RWPE2 (cell line): ENCODE measurements at regions not wholly inside any gene's neighbourhood (a gene's known extent, or its start where the extent isn't known, plus 50 kb on each side); places are given as distances from the start of the nearest gene placed in this dataset.

Experiments
- ATAC-seq: fragments of 200-7000 bp; cut with Tn5 transposase; 3 replicates; pipeline ENCODE4 v1.9.1; 2021; ENCODE audit warnings: low read depth
- DNase-seq: peaks from one replicate; pipeline ENCODE4 v3.0.0-alpha.2; 2020; ENCODE audit warnings: low spot score
- H3K27ac ChIP-seq: fragments of 450-650 bp; 2 replicates; pipeline ENCODE4 v1.5.1; 2017; ENCODE audit warnings: mild to moderate bottlenecking; ENCODE audit not compliant: poor library complexity, severe bottlenecking
- H3K27me3 ChIP-seq: fragments of 250-450 bp; sonication (Bioruptor Pico); 2 replicates; pipeline ENCODE4 v1.5.1; 2021; ENCODE audit warnings: mild to moderate bottlenecking, moderate library complexity; ENCODE audit not compliant: insufficient read depth, poor library complexity, severe bottlenecking
- H3K36me3 ChIP-seq: fragments of 250-450 bp; sonication (Bioruptor Pico); 2 replicates; pipeline ENCODE4 v1.5.1; 2020; ENCODE audit warnings: low read depth, mild to moderate bottlenecking, moderate library complexity
- H3K4me1 ChIP-seq: fragments of 250-450 bp; sonication (Bioruptor Pico); 2 replicates; pipeline ENCODE4 v1.5.1; 2021; ENCODE audit warnings: mild to moderate bottlenecking, moderate library complexity; ENCODE audit not compliant: insufficient read depth, poor library complexity, severe bottlenecking
- H3K4me3 ChIP-seq: fragments of 250-450 bp; sonication (Bioruptor Pico); 2 replicates; pipeline ENCODE4 v1.5.1; 2021; ENCODE audit warnings: mild to moderate bottlenecking, moderate library complexity; ENCODE audit not compliant: severe bottlenecking
- H3K9me3 ChIP-seq: fragments of 250-450 bp; sonication (Bioruptor Pico); 2 replicates; pipeline ENCODE4 v1.5.1; 2021; ENCODE audit warnings: mild to moderate bottlenecking, moderate library complexity; ENCODE audit not compliant: severe bottlenecking
- TF ChIP-seq, protein P1 (sequence below): fragments of 450-650 bp; IDR thresholded peaks from one replicate; pipeline ENCODE4 v1.5.1; 2017; ENCODE audit warnings: mild to moderate bottlenecking, moderate library complexity; ENCODE audit not compliant: poor library complexity, severe bottlenecking

DNA sequence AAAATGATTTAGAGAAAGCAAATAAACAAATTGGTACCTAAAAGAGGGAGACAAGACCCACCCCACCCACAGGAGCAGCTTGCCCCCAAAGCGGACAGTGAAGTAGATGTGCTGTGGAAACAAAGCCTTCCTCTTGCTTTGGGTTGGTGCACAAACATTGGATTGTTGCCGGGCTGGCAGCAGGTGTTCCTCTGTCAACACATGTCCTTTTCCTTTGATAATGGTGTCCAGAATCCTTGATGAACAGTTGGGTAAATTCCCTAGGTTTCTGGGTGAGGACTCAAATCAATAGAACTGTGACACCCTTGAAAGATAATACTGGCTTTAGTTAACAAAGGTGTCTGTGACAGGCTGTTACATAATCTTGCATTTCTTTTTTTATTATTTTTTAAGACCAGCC lies 311.8 kb downstream of the SPRY2 start:
- DNase-seq = no peak
- H3K9me3 ChIP-seq = no peaks in the 10 kb centered on the region
- TF ChIP-seq, protein P1, sequence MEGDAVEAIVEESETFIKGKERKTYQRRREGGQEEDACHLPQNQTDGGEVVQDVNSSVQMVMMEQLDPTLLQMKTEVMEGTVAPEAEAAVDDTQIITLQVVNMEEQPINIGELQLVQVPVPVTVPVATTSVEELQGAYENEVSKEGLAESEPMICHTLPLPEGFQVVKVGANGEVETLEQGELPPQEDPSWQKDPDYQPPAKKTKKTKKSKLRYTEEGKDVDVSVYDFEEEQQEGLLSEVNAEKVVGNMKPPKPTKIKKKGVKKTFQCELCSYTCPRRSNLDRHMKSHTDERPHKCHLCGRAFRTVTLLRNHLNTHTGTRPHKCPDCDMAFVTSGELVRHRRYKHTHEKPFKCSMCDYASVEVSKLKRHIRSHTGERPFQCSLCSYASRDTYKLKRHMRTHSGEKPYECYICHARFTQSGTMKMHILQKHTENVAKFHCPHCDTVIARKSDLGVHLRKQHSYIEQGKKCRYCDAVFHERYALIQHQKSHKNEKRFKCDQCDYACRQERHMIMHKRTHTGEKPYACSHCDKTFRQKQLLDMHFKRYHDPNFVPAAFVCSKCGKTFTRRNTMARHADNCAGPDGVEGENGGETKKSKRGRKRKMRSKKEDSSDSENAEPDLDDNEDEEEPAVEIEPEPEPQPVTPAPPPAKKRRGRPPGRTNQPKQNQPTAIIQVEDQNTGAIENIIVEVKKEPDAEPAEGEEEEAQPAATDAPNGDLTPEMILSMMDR = no peak
- H3K4me1 ChIP-seq = no peaks in the 10 kb centered on the region
- H3K27ac ChIP-seq = no peak overlapping the region
- no peaks in the 10 kb centered on the region for H3K36me3 ChIP-seq
- no peak overlapping the region for H3K4me3 ChIP-seq
- ATAC-seq = no peak
- H3K27me3 ChIP-seq = no peaks in the 10 kb centered on the region

DNA sequence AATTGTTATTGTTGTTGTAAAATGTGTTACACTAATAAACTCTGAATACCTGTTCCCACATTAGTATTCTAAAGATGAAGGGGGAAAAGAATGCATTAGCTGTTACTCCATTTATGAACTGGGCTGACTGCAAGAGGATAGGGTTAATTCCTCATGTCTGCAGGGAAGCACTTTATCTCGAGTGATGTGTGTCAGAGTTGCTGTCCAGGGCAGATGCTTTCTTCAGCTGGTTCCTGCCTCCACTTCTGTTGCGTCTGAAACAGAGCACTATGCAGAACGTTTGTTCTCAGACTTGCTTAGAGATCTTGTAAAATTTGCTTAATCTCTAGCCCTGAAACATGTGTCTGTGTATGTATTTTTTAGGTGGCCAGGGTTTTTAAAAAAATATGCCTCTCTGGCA lies 318.8 kb downstream of the SPRY2 start:
- ATAC-seq (no peak), DNase-seq (no peak)
- Histone ChIP-seq H3K27me3 (no peaks in the 10 kb centered on the region), H3K4me1 (no peaks in the 10 kb centered on the region), H3K36me3 (no peaks in the 10 kb centered on the region), H3K27ac (no peak overlapping the region), H3K9me3 (no peaks in the 10 kb centered on the region), H3K4me3 (no peak overlapping the region)
- TF ChIP-seq, protein P1 = no peak

DNA sequence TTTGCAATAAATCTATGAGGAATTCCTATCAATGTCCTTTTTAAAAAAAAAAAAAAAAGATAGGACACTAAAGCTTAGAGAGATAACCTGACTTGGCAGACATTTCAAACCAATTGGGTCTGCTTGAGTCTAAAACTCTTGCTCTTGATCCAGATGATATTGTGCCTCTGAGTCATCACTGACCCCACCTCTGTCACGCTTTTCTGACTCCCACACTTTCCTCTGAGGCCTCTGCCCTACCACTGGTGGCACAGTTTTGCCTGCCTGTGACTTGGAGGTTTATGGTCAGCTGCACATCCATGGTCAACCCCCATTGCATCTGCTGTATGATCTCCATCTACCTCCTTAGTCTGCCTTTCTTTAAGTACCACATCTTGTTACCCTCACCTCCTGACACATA lies 328.7 kb downstream of the SPRY2 start:
- no peak overlapping the region for H3K4me3 ChIP-seq
- no peaks in the 10 kb centered on the region for H3K36me3 ChIP-seq
- no peaks in the 10 kb centered on the region for H3K27me3 ChIP-seq
- no peaks in the 10 kb centered on the region for H3K4me1 ChIP-seq
- H3K9me3 ChIP-seq = no peaks in the 10 kb centered on the region
- DNase-seq (no peak), ATAC-seq (no peak)
- TF ChIP-seq, protein P1 = no peak
- H3K27ac ChIP-seq = no peak overlapping the region

DNA sequence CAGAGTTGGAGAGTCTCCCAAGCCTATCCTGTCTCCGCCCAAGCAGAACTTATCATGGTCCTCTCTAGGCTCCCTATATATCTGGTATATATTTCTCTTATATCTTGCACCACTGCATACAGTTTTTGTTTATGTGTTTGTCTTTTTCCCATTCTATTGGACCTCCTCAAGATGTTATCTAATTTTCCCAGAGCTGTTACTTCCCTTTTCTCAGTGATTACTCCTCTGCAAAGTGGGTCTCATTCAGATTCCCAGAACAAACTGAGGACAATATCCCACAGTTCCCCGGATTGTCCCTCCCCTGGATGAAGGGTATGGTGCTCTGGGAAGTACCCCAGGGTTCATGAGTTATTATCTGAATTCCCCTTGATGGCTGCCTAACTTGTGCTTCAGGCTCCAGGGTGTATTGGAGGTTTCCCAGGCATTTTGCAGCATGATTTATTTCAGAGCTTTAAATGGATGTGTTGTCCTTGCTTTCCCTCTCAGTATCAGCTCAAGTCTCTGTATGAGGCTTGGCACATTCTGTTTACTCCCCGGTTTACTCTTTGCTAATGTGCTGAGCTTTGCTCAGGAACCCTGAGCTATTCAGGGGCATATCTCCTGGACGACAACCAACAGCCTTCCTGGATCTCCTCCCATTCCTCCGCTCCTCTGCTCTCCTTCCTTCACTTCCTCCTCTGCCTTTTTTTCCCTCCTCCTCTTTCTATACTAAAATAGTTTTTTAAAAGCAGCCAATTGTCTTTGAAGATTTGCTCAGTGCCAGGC lies 329.3 kb downstream of the SPRY2 start:
- Histone ChIP-seq H3K4me1 (no peaks in the 10 kb centered on the region), H3K27me3 (no peaks in the 10 kb centered on the region), H3K27ac (no peak overlapping the region), H3K4me3 (no peak overlapping the region), H3K9me3 (no peaks in the 10 kb centered on the region), H3K36me3 (no peaks in the 10 kb centered on the region)
- TF ChIP-seq, protein P1 = no peak
- no peak for ATAC-seq
- DNase-seq = no peak

DNA sequence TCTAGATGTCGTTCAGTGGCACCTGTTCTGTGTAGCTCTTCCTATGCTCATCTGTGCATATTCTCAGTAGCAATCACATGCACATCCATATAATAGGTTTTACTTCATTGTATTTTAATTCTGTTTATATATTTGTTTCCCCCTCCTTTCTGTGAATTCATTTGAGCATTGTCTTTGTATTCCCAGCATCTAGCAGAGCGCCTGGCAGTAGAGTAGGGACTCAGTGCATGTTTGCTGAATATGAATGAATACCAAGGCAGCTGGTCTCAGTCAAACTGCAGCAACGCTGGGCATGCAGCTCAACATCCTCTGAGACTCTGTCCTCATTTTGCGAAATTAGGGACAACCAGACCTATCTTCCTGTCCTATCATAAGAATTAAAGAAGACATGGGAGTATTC lies 330.1 kb downstream of the SPRY2 start:
- ATAC-seq = no peak
- no peak for DNase-seq
- H3K9me3 ChIP-seq = no peaks in the 10 kb centered on the region
- no peaks in the 10 kb centered on the region for H3K4me1 ChIP-seq
- H3K27ac ChIP-seq = no peak overlapping the region
- H3K4me3 ChIP-seq = no peak overlapping the region
- no peaks in the 10 kb centered on the region for H3K36me3 ChIP-seq
- TF ChIP-seq, protein P1 = no peak
- no peaks in the 10 kb centered on the region for H3K27me3 ChIP-seq
